Mammary epithelial cell (primary cell): ENCODE measurements at regions not wholly inside any gene's neighbourhood (a gene's known extent, or its start where the extent isn't known, plus 50 kb on each side); places are given as distances from the start of the nearest gene placed in this dataset.

Experiments
- CTCF ChIP-seq, 2 donors: IDR thresholded peaks in 1 of 2; conservative IDR thresholded peaks in 1 of 2; 2 replicates each; pipeline ENCODE4 v1.5.1; 2011 to 2012; ENCODE audit warnings: inconsistent platforms in 2 of 2, low read length in 2 of 2, mild to moderate bottlenecking in 2 of 2, control low read depth in 1 of 2, low read depth in 1 of 2; ENCODE audit not compliant: insufficient read depth in 1 of 2; ENCODE audit errors: extremely low read depth in 1 of 2
- EZH2 ChIP-seq: IDR thresholded peaks from 2 replicates; pipeline ENCODE4 v1.6.1; 2012; ENCODE audit warnings: low read length, inconsistent platforms, borderline replicate concordance

DNA sequence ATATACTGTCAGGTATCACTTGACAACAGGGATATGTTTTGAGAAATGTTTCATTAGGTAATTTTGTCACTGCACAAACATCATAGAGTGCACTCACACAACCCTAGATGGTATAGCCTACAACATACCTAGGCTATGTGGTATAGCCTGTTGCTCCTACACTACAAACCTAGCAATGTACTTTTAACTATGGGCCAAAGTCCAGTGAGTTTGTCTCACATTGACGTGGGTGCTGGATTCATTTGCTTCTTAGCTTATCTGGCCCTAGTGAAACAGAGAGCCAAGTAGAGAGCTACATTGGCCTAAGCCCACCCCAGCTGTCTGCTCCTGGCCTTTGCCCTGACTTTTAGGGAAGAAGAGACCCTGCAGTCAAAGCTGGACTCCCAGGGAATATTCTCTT, 180.7 kb upstream of the EGFLAM start:
- TF ChIP-seq CTCF (conservative IDR thresholded peaks at IDR 0.05 in 1 of 2, IDR thresholded peaks at IDR 0.05 in 1 of 2; ENCODE audit: extremely low read depth in 1 of 2, insufficient read depth in 1 of 2, low read depth in 1 of 2, low read length in 2 of 2), result no peak
- TF ChIP-seq EZH2, result no peak
